Glomerular endothelial cell (primary cell): ENCODE measurements at regions not wholly inside any gene's neighbourhood (a gene's known extent, or its start where the extent isn't known, plus 50 kb on each side); places are given as distances from the start of the nearest gene placed in this dataset.

Experiments
- DNase-seq: peaks from one replicate; pipeline ENCODE4 v3.0.0-alpha.2; 2011; ENCODE audit warnings: low read depth, low spot score; ENCODE audit errors: extremely low read depth

- no peak for DNase-seq
These were observed 205.7 kb upstream of the RIOK2 start for GRCh38 chr5:97388794-97389193.

GRCh38 chr5:97400537-97400936, 217.5 kb upstream of the RIOK2 start:
- DNase-seq: no peak

DNA sequence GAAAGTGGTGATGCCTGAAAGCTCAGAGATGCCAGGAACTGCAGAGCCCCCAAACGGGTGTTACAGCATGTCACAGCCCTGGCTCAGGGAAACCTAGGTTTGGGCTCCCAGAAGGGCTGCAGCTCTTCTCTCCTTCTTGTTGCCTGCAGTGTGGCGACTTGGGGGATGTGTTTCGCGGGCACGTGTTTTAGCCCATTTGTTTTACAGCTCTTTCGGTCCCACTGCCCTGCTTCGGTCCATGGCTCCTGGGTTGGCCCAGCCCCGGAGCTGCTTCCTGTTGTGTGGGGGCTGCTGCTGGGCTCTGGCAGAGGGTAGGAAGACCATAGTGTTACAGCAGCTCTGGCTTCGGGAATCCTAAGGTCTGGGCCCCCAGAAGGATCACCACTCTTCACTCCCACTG, 222.9 kb upstream of the RIOK2 start:
- DNase-seq: no peak

DNA sequence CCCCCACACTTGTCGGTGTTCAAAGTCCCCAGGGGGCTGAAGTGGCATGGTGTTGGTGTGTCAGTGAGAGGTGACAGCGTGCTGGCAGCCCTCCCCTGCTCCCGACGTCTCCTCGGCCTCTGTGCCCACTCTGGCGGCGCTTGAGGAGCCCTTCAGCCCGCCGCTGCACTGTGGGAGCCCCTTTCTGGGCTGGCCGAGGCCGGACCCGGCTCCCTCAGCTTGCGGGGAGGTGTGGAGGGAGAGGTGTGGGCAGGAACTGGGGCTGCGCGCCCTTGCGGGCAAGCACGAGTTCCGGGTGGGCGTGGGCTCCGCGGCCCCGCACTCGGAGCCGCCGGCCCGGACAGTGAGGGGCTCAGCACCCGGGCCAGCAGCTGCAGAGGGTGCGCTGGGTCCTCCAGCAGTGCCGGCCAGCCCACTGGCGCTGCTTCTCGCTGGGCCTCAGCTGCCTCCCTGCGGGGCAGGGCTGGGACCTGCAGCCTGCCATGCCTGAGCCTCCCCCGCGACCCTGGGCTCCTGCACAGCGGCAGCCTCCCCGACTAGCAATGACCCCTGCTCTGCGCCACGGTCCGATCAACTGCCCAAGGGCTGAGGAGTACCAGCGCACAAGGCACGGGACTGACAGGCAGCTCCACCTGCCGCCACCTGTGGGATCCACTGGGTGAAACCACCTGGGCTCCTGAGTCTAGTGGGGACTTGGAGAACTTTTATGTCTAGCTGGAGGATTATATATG, 224.1 kb upstream of the RIOK2 start:
- no peak for DNase-seq

GRCh38 chr5:97408331-97408730, 225.3 kb upstream of the RIOK2 start:
- no peak for DNase-seq

DNA sequence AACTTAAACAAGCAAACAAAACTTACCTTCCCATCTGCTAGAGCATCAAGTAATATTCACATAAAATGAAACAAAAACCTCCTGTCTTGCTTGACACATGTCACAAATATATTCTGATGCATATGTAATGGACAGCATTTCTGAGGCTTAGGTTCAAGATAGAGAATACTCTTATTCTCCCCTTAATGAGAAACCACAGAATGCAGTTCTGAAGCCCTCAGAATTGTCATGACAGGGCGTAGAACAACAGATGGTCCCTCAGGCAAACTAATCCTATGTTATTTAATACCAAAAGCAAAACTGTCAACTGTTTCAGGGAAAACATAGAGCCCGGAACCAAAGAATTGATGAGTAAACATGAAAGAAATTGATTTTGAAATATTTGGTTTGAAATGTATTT, 229.9 kb upstream of the RIOK2 start:
- DNase-seq: no peak

DNA sequence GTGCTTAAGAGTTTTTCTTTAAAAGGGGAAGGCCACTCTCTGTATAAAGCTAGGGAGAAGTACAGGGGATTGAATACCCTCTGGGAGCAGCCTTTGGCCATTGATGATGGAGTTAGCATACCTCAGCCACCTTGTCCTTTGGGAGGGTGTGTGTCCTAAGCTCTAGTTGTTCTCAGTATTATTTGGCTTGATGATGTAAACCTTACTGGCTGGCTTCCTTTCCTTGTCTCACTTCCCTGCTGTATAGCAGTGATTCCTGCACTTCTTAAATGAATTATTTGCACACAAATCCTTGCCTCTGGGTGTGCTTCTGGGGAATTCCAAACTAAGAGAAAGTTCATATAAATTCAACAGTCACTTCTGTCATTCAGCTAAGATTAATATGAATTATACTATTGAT, 234.9 kb upstream of the RIOK2 start:
- DNase-seq: no peak

DNA sequence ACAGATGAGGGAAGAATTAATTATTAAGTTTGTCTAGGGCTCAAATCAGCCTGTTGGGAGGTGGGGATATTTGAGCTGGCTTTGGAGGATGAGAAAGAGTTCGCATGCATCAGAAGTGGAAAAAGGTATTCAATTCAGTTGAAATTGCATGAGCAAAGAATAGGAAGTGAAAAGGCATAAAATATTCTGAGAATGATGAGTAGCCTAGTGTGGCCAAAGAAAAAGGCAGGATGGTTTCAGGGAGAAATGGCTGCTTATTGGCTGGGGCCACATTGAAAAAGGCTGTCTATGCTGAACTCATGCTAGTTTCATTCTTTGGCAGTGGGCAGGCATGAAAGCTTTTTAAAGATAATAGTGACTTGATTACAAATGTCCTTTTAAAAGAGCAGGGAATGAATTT, 235.4 kb upstream of the RIOK2 start:
- DNase-seq: no peak

GRCh38 chr5:97420646-97421045, 237.6 kb upstream of the RIOK2 start:
- no peak for DNase-seq

GRCh38 chr5:97422678-97423077, 239.6 kb upstream of the RIOK2 start:
- DNase-seq: no peak

DNA sequence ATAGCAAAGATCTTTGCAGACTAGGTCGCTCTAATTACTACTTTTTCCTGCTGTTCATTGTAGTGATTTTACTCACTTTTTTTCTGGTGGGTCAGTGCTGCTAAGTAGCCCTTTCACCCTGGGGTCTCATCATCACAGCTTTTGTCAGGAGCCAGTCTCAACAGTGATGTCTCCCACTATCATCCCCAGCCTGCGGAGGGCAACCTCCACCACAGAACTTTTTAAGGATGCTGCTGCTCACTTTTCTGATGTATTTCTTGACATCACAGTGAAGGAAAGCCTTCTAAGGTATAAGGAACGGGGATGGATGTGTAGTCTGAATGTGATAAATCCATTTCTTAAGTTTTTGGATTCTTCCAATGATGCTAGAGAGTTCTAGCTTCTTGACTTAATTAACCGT, 242.5 kb upstream of the RIOK2 start:
- DNase-seq: no peak

DNA sequence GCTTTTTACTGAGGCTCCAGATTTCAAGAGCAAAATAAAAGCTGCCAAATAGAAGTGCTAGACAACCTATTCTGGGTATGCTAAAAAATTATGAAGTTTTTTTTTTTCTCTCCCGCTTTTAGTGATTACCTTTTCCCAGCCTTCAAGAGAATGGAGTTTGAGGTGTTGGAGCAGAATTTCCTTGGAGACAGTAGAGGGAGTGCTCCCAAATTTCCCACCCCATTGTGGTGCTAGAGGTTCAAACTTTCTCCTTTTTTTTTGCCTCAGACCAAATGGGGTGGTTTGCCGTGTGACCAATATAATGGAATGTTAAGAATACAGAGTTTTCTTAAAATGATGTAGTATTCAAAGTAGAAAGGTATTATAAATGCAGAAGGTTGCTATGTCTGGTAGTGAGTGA, 244.2 kb upstream of the RIOK2 start:
- DNase-seq: no peak

DNA sequence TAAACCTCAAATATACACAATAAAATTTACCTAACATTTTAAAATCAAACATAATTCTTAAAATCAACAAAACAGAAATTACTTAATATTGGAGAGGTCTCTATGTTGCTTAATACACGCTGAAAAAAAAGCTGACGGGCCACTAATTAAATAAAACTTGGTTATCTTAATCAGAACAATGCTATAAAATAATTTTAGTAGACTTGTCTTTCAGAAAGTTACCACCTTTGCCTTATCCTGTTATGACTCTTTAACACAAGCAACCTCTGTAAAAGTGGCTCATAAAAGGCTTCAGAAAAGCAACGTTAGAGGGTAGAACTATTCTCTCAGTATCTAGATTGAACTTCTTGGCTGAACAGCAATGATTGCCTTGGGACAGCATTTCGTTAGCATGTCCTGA, 251.0 kb upstream of the RIOK2 start:
- DNase-seq: no peak

GRCh38 chr5:97436405-97436804, 253.4 kb upstream of the RIOK2 start:
- no peak for DNase-seq

GRCh38 chr5:97443740-97444139, 260.7 kb upstream of the RIOK2 start:
- no peak for DNase-seq

DNA sequence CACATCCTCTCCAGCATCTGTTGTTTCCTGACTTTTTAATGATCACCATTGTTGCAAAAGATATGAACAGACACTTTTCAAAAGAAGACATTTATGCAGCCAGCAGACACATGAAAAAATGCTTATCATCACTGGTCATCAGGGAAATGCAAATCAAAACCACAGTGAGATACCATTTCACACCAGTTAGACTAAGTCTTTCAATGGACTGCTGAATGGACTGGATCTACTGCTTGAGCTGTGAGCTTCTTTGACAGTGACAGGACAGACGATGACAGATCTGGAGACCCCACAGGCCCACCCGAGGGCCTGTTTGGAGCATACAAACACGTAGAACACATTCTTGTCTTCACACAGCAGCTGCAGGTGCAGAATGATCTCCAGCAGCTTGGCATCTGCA, 266.1 kb upstream of the RIOK2 start:
- no peak for DNase-seq

DNA sequence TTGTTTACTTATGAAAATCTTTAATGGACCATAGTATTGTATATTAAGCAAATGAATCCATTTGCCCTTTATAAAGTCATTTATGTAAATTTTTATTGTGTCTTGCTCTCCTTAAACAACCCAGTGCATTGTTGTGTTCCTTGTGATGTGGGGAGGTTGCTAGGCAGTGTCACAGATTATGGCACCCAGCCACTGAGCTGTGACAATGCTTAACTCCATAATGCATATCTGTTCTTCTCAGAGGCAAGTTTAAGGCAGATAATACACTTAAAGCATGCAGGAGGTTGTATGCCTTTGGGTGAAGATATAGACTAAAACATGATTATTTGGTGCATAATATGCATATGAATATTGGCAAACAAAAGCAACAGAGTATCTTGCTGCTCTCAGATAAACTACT, 269.6 kb upstream of the RIOK2 start:
- DNase-seq: no peak

GRCh38 chr5:97453263-97453662, 270.2 kb upstream of the RIOK2 start:
- no peak for DNase-seq

DNA sequence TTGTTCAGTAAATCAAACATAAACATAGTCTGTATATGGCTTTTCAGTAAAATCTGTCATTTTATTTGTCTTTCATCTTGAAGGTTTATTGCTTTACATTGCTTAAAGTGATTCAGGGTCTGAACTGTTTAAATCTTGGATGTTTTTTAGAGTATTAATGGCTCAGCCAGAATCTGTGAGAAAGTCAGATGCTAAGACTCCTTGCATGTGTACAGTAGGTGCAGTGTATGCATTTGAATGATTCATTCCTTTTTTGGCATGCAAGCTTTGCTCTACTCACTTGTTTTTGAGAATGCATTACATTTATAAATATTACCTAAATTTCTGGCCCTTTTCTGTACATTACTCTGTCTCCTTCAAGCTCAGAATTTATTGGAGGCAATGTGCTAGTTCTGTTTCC, 271.0 kb upstream of the RIOK2 start:
- DNase-seq: no peak

DNA sequence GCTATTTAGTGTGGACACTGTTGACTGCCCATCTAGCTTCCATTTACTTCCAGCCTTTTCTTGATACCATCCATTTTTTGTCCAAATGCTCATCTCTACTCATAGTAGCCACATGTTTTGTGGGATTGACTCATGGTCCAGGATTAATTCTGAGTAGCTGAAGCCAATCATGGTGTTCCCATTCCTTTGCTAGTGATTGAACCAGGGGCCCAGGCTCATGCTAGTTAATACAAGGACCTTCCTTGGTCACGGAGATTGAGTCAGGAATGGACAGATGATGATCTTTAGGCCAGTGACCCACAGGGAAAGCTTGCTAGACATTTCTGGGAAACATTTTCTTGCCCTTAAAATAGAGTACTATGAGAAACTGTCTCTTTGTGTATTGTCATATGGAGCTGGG, 272.9 kb upstream of the RIOK2 start:
- no peak for DNase-seq

DNA sequence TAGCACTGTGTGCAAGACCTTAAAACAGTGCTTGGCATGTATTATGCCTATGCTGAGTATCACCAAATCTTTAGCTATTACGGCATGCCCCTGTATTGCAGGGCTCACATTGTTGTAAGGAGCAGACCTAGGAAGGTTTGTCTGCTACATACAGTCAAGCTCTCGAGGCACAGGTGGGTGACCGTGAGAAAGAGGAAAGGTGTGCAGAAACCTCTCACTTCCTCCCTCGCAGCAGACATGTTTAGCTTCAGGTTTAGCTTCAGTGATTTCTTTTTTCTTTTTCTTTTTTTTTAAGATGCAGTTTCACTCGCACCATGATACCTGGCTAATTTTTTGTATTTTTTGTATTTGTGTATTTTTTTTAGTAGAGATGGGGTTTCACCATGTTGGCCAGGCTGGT, 275.8 kb upstream of the RIOK2 start:
- DNase-seq: no peak

- DNase-seq: no peak
These were observed 288.9 kb upstream of the RIOK2 start for GRCh38 chr5:97471951-97472350.

DNA sequence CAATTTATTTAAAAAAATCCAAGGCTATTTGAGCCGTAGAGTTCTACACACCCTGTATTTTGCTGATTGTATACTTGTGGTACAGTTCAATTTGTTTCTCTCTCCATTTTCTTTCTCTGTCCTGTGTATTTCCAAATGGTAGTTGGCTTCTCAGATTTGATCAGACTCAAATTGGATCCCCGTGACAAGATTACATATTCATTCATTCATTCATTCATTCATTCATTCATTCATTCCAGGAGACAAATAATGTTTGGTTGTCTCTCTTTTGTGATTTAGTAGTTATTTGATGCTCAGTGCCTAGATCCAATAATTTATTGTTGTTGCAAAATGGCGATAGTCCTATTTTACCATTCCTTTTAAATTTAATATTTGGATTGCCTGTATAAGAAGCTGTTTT, 292.8 kb upstream of the RIOK2 start:
- no peak for DNase-seq
